GM21786 (cell line): ENCODE measurements at regions not wholly inside any gene's neighbourhood (a gene's known extent, or its start where the extent isn't known, plus 50 kb on each side); places are given as distances from the start of the nearest gene placed in this dataset.

Experiments used
- ATAC-seq: cut with Tn5 transposase; IDR thresholded peaks from one replicate; pipeline ENCODE4 v1.9.1; 2021; ENCODE audit not compliant: unreplicated experiment

DNA sequence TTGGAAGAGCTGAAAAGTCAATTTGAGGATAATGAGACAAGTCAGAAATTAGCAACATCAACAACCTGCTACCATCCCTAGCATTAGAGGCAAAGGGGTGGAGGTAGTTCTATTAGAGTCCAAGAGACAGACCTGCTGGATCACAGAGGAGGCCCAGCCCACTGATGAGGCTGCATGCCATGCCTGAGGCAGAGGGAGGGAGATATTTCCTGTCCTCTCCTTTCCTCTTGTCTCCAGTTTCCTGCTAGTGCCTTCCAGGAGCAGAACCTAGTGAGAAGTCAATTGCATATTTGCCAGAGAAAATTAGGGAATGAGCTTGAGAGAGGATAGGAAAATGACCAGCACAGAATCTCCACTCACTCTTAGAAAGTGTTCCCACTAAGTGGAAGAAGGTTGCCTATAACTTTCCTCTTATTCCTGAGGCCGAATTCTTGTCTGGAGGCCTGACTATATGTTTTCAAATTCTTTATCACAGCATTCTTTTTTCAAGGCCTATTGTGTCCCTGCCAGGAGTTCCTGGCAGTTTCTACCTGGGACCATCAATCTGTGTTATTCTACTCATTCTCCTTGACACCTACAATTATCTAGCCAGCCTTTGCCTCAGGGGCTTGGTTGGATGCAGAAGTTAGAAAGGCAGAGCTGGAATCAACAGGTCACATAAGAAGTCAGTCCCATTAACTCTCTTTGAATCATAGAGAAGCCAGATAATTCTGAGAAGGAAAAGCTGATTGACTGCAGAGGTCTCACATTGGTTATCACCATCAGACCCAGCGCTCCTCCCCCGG, 121.9 kb downstream of the EMP1 start:
- ATAC-seq: no peak

DNA sequence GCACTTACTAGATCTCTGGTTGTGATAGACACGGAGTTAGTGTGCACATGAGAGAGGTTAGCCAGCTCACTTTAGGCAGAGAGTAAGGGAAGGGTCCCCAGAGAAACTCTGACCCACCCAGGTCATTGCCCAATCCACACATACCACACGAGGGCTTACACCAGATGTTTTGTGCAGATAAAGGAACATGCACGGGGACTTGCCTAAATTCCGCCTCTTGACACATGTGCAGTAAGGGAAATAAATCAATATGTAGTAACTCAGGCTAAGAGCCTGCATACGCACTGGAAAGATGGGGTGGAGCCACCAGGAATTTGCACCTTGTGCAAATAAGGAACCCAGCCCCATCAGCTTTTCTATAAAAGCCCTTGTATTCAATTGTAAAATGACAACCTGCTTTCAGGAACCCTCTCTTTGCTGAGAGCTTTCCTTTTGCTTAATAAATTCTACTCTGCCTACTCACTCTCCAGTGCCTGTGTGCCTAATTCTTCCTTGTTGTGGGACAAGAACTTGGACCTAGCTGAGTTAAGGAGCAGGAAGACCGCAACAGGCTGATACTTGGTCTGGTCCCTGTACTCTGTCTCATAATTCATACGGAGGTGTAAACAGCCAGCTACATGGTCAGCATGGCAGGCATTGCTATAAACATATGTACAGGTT, 120.2 kb downstream of the EMP1 start:
- no peak for ATAC-seq

DNA sequence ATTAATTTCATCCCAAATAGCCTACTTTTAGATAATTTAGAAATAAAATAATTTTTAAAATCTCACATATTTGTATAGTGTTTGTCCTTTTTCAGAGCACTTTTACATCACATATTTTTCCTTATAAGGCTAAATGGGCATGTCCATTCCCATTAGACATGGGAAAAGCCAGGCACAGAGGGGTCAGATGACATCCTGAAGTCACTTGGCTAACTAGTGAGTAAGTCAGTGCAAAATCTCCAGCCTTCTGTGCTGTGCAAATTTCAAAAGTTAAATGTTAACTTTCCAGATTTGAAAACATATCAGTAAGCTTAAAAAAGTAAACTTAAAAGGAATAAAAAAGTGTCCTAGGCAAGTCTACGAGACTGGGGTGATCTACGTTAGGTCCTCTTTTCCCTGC, 117.4 kb downstream of the EMP1 start:
- ATAC-seq: no peak

DNA sequence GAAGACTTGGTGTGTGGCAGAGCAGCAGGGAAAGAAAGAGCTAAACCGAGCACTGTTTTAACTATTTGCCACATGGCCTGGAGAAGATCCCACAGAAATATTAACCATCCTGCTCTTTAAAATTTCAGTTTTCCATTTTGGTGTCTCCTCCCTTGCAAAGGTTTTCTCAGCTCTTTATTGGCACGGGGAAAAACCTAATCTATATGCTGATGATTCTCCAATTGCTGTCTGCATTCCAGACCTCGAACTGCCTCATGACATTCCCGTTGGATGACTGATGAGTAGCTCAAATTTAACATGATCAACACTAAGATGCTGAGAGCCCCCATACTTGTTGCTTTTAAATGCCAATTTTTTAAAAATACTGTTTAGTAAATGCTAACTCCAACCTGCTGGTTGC, 115.0 kb downstream of the EMP1 start:
- ATAC-seq: no peak

DNA sequence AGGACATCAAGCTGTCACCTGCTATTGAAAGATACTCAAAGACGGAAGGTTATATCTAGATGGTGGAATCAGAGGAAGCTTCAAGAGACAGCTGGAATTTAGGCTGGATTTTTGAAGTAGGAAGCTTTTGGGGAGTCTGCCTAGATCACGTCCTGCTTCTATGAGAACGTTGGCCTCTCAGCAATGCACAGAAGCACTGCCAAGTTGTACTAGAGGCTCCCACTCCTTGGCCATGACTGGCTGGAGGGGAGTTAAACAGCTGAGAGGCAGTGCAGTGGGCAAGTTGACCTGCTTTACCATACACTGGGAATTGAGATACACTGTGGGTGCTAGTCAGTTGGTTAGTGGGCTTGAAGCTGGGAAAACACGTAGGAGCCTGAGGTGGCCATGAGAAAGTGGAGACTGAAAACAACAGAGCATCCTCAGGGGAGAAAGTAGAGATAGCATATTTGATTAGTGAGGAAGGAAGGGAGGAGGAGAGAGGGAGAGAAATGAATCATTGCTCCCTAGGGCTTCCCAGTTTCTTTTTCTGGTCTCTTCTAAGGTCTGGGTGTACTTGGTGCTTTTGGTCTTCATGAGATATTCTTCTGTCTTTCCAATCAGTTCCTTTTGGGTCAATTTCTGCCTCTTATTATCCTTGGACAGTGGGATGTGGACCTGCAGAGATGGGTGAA, 110.8 kb downstream of the EMP1 start:
- no peak for ATAC-seq

DNA sequence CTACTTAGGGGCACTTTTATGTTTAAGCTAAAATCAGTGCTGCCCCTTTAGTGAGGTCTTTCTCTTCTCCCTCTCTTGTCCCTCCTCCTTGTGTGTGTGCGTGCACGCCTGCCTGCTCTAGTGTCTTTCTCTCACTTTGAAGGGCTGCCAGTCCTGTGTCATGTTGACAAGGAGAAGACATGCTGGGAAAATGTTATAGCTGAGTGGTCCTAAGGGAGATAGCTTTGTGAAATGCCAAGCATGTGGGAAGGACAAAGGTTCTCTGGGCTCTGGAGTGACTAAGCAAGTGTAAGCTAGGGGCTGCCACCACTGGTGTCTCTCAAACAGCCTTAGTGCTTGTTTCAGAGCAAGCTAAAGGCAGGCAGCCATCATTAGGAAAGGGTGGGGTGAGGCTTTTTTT, 108.4 kb downstream of the EMP1 start:
- ATAC-seq: no peak

DNA sequence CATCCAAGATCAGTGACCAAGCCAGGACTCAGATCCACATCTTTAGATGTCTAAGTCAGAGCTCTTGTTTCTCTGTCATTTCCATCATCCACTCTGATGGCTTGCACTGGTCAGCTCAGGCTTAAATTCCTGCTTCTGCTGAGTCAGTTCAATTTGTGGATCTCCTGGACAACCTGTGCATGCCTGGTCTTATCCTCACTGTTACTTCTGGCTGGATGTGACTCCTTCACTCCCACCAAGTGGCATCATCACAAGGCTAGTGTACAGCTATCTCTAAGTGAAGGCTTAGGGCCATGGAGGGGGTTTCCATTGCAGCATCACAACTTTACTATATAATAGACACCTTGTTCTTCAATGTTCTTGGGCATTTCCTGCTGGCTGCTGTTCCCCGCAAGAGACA, 102.9 kb downstream of the EMP1 start:
- no peak for ATAC-seq

DNA sequence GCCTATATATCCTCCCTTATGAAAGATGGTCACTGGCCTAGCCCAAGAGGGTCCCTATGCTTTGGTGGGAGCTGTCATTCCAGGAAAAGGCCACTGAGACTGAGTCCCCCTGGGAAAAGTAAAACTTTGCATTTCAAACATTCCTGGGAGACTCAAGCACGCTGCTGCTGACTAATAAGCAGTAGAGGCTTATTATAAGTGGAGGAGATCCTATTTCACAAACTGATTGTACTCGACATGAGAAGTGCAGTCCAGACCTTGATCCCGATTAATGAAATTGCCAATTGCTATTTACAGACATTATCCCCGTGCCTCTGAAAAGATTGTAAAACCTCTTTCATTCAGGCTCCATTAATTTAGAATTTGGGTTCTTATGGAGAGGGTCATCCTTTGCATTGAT, 96.6 kb downstream of the EMP1 start:
- ATAC-seq: no peak

DNA sequence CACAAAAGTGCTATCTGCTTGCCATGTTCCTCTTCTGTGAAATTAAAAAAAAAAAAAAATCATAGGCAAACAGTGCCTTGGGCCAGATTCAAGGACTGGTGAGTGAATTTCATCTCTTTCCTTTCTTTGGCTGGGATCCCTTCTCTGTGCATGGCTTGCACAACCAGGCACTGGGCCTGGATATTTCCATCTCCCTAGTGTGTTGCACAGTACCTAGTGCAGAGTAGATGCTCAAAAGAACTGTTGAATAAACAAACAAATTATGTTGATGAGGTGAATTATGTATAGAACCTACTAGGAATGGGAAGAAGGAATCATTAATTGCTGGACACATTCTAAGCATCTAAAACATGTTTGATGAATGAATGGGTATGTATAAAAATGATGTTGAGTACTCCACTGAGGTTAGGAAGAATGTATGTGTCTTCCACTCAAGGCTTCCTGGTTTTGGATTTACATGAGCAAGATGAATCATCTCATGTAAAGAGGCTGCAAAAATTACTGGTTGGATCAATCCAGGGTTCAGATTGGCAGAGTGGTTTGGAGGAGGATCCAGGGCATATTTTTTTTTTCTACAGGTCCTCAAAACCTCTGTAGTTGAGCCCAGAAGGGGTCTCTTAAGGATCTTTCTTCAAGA, 93.2 kb downstream of the EMP1 start:
- ATAC-seq: no peak

DNA sequence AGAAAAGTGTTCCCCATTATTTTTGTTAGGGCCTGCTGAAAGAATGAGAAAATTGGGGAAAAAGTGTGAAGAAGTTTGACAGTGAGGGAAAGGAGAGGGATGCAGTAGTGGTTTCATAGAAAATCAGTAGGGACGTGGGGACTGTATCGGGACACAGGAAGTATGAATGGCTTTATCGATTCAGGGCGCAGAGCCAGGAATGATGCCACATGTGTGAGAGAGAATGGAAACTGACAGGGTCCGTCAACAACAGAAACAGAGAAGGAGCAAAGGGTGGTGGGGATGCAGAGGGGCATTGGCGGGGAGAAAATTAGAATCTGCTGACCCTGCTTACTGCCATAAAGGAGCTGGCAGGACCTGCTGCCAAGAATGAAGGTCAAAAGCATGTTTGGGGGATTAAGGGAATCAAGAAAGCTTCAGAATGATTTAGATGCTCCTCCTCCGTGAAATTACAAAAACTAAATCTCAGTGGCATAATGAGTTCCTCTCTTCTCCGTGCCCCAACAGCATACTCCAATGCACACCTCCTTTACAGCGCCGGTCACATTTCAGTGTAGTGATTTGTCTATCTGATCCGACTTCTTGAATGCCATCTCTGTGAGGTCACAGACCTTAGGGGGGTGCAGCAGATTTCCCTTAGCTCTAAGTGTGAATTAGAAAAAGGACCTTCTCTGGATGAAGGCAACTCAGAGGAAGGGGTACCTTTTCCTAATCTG, 92.6 kb downstream of the EMP1 start:
- no peak for ATAC-seq

DNA sequence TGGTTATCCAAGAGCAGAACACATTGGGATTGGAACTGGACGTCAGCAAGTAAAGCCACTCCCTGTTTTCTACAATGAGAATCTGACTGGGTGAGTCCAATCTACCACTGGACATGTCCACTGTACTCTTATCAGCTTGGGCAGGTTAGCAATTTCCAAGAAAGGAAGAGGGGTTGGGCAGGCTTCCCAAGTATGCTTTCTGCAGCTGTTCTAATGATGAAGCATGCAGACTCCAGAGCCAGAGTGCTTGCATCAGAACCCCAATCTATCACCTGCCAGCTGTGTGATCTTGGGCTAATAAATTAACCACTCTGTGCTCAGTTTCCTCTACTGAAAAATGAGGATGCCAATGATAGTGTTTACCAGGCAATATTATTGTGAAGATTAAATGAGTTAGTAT, 92.0 kb downstream of the EMP1 start:
- no peak for ATAC-seq

DNA sequence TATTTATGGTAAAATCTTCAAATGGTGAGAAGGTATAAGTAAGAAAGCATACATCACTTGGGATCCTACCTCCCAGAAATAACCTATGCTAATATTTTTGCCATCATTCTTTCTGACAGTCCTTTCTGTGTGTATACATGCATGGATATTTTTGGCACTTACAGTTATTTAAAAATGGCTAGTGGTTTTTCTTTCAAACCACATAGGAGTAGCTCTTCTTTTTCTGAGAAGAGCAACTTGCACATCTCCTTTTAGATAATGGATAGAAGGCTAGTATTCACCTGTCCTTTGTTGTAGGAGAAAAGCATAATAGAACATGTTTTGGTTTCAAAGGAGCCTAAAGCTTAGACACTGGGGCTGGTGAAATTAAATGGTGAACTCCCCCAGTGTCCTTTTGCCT, 87.3 kb downstream of the EMP1 start:
- no peak for ATAC-seq

DNA sequence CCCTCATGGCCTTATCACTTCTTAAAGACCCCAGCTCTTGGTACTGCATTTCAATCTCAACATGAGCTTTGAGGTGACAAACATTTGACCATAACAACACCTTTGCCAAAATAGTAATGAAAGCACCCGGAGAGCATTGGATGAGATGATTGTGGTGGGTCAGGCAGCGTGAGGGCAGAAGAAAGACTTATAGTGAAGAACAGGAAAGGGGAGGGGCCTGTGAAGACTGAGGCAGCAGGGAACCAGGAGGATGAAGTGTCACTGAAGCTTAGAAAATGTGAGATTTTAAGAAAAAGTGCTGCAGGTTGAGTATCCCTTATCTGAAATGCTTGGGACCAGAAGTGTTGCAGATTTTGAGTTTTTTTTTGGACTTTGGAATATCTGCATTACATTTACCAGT, 86.3 kb downstream of the EMP1 start:
- ATAC-seq: no peak

DNA sequence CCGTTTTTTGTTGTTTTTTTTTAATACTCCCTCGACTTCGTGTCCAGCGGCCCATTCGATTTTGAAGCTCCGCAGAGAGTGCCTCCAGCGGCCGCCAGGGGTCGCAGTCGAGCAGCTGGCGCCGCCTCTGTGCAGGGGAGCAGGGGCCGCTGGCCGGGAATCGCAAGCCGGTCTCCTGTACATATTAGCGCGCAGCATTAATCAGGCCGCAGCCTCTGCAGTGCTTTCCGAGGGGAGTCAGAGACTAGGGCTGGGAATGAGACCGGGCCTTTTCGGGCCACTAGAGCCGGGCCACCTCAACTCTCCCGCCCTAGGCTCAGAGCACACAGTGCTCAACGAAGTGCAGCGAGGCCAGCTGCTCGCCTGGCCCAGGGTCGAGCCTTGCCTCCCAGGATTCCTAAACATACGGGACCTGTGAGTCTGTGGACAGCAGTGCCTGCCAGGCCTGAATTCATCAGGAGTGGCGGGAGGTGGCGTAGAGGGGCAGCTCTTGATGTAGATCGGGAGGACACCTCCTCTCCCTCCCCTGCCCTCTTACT, 81.8 kb downstream of the EMP1 start:
- ATAC-seq: peak; percentile 86

DNA sequence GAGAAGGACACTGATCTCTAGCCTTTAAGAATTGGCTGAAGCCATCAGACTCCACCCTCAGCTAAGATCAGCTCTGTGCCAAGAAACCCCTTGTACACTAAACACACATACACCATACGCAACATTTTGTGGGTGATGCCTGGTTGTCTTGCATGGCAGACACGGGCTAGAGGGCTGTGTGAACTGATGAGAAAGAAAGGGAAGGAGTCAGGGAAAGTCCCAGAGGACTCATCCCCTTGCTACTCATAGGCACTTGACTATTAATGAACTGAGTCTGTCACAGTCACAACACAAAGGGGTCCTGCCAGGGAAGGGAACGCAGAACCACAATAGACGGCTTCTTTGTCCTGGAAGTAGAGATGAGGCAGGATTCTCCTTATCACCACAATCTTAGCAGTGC, 80.8 kb downstream of the EMP1 start:
- no peak for ATAC-seq

DNA sequence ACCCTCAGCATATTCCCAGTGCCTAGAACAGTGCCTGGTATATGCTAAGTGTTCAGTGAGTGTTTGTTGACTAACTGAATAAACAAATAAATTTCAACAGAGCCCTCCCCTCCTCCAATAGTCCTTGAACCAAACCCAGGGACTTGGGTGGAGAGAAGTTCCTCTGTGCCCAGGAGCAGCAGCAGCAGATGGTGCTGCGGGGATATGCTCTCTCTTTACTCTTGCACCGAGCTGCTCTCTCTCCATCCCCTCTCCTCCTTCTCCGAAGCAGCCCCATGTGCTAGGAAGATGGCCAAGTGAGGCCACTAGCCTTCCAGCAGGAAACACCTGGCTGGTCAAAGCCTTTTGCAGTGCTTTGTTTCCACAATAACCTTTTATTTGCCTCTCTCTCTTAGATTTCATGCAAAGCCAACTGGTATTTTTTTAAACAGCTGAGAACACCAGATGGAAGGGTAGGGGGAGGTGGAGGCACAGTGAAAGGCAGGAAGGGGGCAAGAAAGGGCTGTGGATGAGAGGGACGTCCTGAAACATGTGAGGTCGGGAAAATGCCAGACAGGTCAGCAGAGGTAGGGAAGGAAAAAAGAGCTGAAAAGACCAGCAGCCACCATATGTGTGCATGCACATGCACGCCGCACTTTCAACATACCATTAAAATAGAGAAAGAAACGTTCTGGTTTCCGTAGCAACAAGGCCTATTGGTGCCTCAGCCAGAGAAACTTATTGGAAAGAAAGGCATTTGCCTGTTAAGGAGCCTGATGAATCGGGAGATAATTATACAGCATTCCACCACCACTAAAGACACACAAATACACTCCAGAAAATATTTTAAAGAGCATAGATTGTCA, 78.9 kb downstream of the EMP1 start:
- no peak for ATAC-seq

DNA sequence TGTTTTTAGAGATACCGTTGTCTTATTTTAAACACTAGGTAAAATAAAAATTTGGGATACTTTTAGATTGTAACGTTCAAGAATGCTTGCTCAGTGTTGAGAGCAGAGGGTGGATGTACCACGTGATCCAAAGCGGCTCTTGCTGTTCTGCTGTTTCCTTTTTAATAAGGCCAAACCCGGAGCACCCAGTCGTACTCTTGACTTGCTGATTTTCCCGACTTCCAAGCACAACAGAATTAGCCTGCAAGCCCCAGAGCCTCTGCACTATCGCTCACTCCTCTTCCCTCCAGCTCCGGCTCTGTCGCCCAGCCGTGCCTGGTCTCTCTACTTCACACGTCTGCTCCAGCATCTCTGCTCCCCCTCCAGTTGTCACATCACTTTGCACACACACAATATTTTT, 77.3 kb downstream of the EMP1 start:
- no peak for ATAC-seq

DNA sequence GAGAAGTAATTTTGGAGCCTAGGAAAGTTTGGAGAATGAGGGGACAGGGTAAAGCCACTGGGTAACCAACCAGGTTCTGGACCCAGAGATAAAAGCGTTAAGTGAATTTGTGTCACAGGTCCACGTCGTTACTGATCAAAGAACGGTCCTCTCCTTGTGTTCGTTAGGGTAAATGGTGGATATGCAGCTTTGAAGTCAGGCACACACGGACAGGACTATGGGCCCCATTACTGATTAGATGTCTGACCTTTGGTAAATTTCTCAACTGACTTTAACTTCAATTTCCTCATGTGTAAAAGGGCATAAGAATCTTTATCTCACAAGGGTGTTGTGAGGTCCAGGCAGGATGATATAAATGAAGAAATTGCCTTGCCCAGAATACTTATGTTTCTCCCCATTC, 76.6 kb downstream of the EMP1 start:
- ATAC-seq: no peak

DNA sequence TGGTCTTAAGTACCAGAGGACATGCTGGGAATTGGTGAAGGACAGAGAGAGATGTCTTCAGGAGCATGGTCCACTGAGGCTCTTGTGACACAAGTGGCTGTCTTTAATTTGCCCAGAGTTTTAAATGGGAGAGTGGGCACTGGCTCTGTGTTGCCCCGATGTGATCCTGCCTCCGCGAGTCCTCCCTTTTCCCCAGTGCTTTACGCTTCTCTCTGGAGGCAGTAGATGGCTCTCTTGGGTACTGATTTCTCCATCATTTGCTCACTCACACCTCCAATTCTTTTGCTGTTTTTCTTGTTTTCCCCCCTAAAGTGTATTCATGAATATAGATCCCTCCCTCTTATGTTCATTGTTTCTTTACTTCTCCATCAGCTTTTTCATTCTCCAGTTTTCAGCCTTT, 74.3 kb downstream of the EMP1 start:
- no peak for ATAC-seq
